HepG2 (cell line): ENCODE measurements at regions not wholly inside any gene's neighbourhood (a gene's known extent, or its start where the extent isn't known, plus 50 kb on each side); places are given as distances from the start of the nearest gene placed in this dataset.

ENCODE experiments used
- ATAC-seq: fragments of 200-7000 bp; cut with Tn5 transposase; 3 replicates; pipeline ENCODE4 v1.9.1; 2020; ENCODE audit warnings: mild to moderate bottlenecking, moderate library complexity
- BruUV-seq: library from RNA; stranded (reverse); fragments of 400-500 nt; replicated peaks from 2 replicates; lab custom pipeline; 2021; lab: Mats Ljungman, UMichigan
- CTCF ChIA-PET: fragments of 300-600 bp; formaldehyde crosslinking; extraction: SDS; loops from one replicate; lab custom pipeline; 2021; ENCODE audit warnings: low total read pairs, inconsistent platforms, low intra/inter-chr PET ratio; lab: Yijun Ruan, JAX
- POLR2A ChIA-PET: fragments of 350-600 bp; sonication (Branson Sonifier 250); formaldehyde crosslinking; loops from one replicate; lab custom pipeline; 2020; ENCODE audit warnings: antibody characterized with exemption, inconsistent platforms; lab: Yijun Ruan, JAX
- DNase-seq: peaks from one replicate; pipeline ENCODE4 v3.0.0-alpha.2; 2015; ENCODE audit warnings: low spot score
- FAIRE-seq: peaks from 3 replicates; lab custom pipeline; 2011; peaks lifted over from hg19 to GRCh38; lab: Jason Lieb, UNC
- H2AFZ ChIP-seq: one replicate; pipeline ENCODE4 v1.6.1; 2011; ENCODE audit warnings: low read length, inconsistent platforms
- H3K27ac ChIP-seq: fragments of 300-600 bp; 3 replicates; pipeline ENCODE4 v1.8.0; 2011; ENCODE audit warnings: mixed run types, mild to moderate bottlenecking, mixed read lengths, low read length, inconsistent platforms; ENCODE audit not compliant: insufficient read depth; ENCODE audit errors: extremely low read length
- H3K27me3 ChIP-seq, 2 experiments: fragments of 200-600 bp in 1 of 2; 2 replicates in 1 of 2; 3 replicates in 1 of 2; pipeline versions ENCODE4 v1.6.0 to v1.8.0; 2011; ENCODE audit warnings: low read length in 2 of 2, mild to moderate bottlenecking in 2 of 2, moderate library complexity in 2 of 2, inconsistent platforms in 1 of 2; ENCODE audit not compliant: insufficient read depth in 2 of 2, control insufficient read depth in 1 of 2
- H3K36me3 ChIP-seq, 2 experiments: fragments of 200-600 bp in 1 of 2; replicated peaks in 1 of 2; 2 replicates in 1 of 2; 3 replicates in 1 of 2; pipeline versions ENCODE4 v1.5.1 to v1.8.0; 2011; ENCODE audit warnings: low read length in 2 of 2, inconsistent platforms in 1 of 2; ENCODE audit not compliant: insufficient read depth in 2 of 2, control insufficient read depth in 1 of 2
- H3K4me1 ChIP-seq: 2 replicates; pipeline ENCODE4 v1.5.1; 2012; ENCODE audit warnings: low read length, inconsistent platforms; ENCODE audit not compliant: insufficient read depth
- H3K4me2 ChIP-seq: 2 replicates; pipeline ENCODE4 v1.6.0; 2011; ENCODE audit warnings: low read depth, low read length, inconsistent platforms
- H3K4me3 ChIP-seq, 3 experiments: fragments of 200-600 bp in 1 of 3; sonication (generic), shearing (Covaris generic) in 1 of 3; replicated peaks in 1 of 3; 2 replicates each; pipeline ENCODE4 v1.5.1; 2011 to 2016; ENCODE audit warnings: low read length in 3 of 3, inconsistent platforms in 2 of 3, low read depth in 2 of 3, mild to moderate bottlenecking in 2 of 3, control low read depth in 1 of 3, mixed read lengths in 1 of 3; ENCODE audit not compliant: insufficient read depth in 1 of 3
- H3K79me2 ChIP-seq: one replicate; pipeline ENCODE4 v1.6.1; 2011; ENCODE audit warnings: low read length, inconsistent platforms; ENCODE audit not compliant: insufficient read depth
- H3K9ac ChIP-seq: 2 replicates; pipeline ENCODE4 v1.6.0; 2011; ENCODE audit warnings: mild to moderate bottlenecking, low read depth, low read length, inconsistent platforms; ENCODE audit not compliant: insufficient read depth
- H3K9me3 ChIP-seq: 2 replicates; pipeline ENCODE4 v1.5.1; 2012; ENCODE audit warnings: mild to moderate bottlenecking, low read length
- H4K20me1 ChIP-seq: 2 replicates; pipeline ENCODE4 v1.6.0; 2011; ENCODE audit warnings: inconsistent platforms, mild to moderate bottlenecking, low read length, moderate library complexity; ENCODE audit not compliant: insufficient read depth
- KMT2A ChIP-seq: sonication (generic); formaldehyde crosslinking; IDR thresholded peaks from 2 replicates; pipeline ENCODE4 v1.4.0; 2020; ENCODE audit warnings: missing genetic modification reagents
- RBFOX2 ChIP-seq: fragments of 200-400 bp; formaldehyde crosslinking; IDR thresholded peaks from 2 replicates; pipeline ENCODE4 v1.6.1; 2017; ENCODE audit warnings: low read depth, mild to moderate bottlenecking, low read length
- TCF7L2 ChIP-seq: IDR thresholded peaks from 2 replicates; pipeline ENCODE4 v1.6.1; 2011; ENCODE audit warnings: mild to moderate bottlenecking, low read depth, low read length, moderate library complexity
- ZNF260 ChIP-seq: sonication (generic); formaldehyde crosslinking; IDR thresholded peaks from 2 replicates; pipeline ENCODE4 v1.4.0; 2020; ENCODE audit warnings: missing genetic modification reagents, low read depth, mild to moderate bottlenecking, borderline replicate concordance
- ZNF629 ChIP-seq: sonication (generic); formaldehyde crosslinking; conservative IDR thresholded peaks from 2 replicates; pipeline ENCODE4 v1.5.0; 2020; ENCODE audit warnings: missing genetic modification reagents
- whole genome bisulfite sequencing: methylation state at CpG from one replicate; pipeline ENCODE4 v1.1.6; 2017; ENCODE audit warnings: low lambda C conversion rate; 5-methylcytosine and 5-hydroxymethylcytosine counted together
- in situ Hi-C: cut with HindIII; loops from 2 replicates; pipeline ENCODE4 v1.10.0; 2017; ENCODE audit warnings: low pct_unique_long_range_greater_than_20kb; ENCODE audit not compliant: extremely low pct_ligation_motif_present
- intact Hi-C: fragments of 100-400 bp; cut with micrococcal nuclease; formaldehyde crosslinking; loops from one replicate; pipeline ENCODE4 v1.10.0; 2022; ENCODE audit not compliant: unreplicated experiment
- TF ChIP-seq, protein P1 (sequence below): sonication (generic); formaldehyde crosslinking; IDR thresholded peaks from 2 replicates; pipeline ENCODE4 v1.4.0; 2020; ENCODE audit warnings: low read depth, mild to moderate bottlenecking, missing genetic modification reagents

DNA sequence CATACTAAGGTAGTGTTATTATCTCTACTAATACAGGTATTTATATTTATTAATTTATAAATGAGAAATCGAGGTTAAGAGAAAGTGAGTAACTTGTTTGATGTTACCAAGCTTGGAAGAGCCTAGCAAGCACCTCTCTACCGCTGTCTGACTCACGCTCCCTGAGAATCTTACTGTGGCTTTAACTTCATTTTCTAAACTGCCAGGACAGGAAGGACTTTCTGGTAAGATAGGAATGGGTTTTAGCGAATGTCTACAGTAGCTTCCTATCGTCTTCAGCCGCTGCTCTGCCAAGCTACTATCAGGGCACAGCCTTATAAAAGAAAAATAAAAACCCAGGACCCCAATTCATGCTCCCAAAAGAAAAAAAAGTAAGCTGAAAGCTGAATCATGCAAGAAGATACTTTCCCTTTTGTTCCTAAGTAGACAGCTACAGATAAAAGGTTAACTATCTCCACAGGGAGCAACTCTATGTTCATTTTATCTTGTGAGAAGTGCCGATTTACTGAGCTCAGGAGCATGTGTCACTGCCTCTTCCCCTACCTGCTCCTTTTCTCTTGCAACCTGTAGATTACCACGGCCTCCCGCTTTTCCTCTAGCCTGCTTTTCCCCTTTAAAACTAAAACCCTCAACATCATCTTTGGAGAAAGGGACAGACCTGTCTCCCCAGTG is 60.2 kb downstream of the THNSL1 start:
- H3K27ac ChIP-seq = no peak overlapping the region
- TF ChIP-seq, protein P1, sequence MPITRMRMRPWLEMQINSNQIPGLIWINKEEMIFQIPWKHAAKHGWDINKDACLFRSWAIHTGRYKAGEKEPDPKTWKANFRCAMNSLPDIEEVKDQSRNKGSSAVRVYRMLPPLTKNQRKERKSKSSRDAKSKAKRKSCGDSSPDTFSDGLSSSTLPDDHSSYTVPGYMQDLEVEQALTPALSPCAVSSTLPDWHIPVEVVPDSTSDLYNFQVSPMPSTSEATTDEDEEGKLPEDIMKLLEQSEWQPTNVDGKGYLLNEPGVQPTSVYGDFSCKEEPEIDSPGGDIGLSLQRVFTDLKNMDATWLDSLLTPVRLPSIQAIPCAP (CRISPR knock-in tag) = no peak
- TF ChIP-seq TCF7L2 (no peak), RBFOX2 (no peak), ZNF629 (no peak), KMT2A (CRISPR knock-in tag) (no peak), ZNF260 (no peak)
- TF ChIP-seq, all 625 proteins: peak for 0
- H3K9ac ChIP-seq = no peak overlapping the region
- no TSS peak for BruUV-seq
- CTCF ChIA-PET = no interaction called here
- H3K4me3 ChIP-seq = no peak overlapping the region
- H3K36me3 ChIP-seq = no peaks in the 10 kb centered on the region
- no peaks in the 10 kb centered on the region for H3K9me3 ChIP-seq
- H2AFZ ChIP-seq = peak overlapping the region; percentile 10
- no peaks in the 10 kb centered on the region for H3K27me3 ChIP-seq
- no peaks in the 10 kb centered on the region for H3K79me2 ChIP-seq
- 90% methylated on average over 9 of the region's 9 CpGs for WGBS
- FAIRE-seq (no peak), ATAC-seq (no peak), DNase-seq (no peak)
- no peaks in the 10 kb centered on the region for H4K20me1 ChIP-seq
- no peak overlapping the region for H3K4me2 ChIP-seq
- POLR2A ChIA-PET = interaction anchor here (1.2 to 2.1 kb wide), 3 partner anchors 11 to 353 kb away, joined by 3 to 12 read pairs (median 3); partner anchors contain the start of genes ARHGAP21, ENKUR and THNSL1
- intact Hi-C loops (no loop called here), in situ Hi-C loops (no loop called here)
- H3K4me1 ChIP-seq = peaks cover 51% of the 10 kb centered on the region
